ENCODE measurements at regions not wholly inside any gene's neighbourhood (a gene's known extent, or its start where the extent isn't known, plus 50 kb on each side); places are given as distances from the start of the nearest gene placed in this dataset.

DNA sequence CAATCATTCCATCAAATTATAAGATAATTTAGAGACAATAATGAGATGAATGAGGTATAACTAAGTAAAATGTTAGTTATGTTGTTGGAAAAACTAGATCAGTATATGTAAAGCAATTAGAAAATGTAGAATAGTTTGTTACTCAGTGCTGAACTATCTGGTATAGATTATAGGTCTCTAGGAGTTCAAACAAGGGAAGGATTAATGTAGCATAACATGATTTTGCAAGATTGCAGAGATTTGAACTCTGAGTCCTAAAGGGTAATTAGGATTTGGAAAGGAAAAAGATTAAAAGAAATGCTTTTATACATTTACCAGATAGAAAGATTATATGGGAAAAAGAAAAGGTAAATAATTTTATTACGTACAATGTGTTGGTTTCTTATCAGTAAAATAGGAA, 246.3 kb downstream of the KCNC2 start:
- TF ChIP-seq, protein P1, sequence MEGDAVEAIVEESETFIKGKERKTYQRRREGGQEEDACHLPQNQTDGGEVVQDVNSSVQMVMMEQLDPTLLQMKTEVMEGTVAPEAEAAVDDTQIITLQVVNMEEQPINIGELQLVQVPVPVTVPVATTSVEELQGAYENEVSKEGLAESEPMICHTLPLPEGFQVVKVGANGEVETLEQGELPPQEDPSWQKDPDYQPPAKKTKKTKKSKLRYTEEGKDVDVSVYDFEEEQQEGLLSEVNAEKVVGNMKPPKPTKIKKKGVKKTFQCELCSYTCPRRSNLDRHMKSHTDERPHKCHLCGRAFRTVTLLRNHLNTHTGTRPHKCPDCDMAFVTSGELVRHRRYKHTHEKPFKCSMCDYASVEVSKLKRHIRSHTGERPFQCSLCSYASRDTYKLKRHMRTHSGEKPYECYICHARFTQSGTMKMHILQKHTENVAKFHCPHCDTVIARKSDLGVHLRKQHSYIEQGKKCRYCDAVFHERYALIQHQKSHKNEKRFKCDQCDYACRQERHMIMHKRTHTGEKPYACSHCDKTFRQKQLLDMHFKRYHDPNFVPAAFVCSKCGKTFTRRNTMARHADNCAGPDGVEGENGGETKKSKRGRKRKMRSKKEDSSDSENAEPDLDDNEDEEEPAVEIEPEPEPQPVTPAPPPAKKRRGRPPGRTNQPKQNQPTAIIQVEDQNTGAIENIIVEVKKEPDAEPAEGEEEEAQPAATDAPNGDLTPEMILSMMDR (IDR thresholded peaks at IDR 0.05): no peak
- no peak for TF ChIP-seq EP300 (IDR thresholded peaks at IDR 0.05)
- TF ChIP-seq POLR2A (IDR thresholded peaks at IDR 0.05): no peak

Measured in sigmoid colon (tissue), 4 donors.